OCI-LY7 (cell line): ENCODE measurements at regions not wholly inside any gene's neighbourhood (a gene's known extent, or its start where the extent isn't known, plus 50 kb on each side); places are given as distances from the start of the nearest gene placed in this dataset.

Experiments used
- BruUV-seq: library from RNA; stranded (reverse); fragments of 400-500 nt; replicated peaks from 2 replicates; lab custom pipeline; 2021; lab: Mats Ljungman, UMichigan
- CTCF ChIA-PET: fragments of 300-600 bp; sonication (Branson Sonifier 250); formaldehyde crosslinking; loops from one replicate; lab custom pipeline; 2022; ENCODE audit warnings: antibody characterized with exemption; ENCODE audit not compliant: unreplicated experiment; lab: Charles Lee
- POLR2A ChIA-PET: fragments of 300-600 bp; sonication (Branson Sonifier 250); formaldehyde crosslinking; loops from one replicate; lab custom pipeline; 2022; ENCODE audit warnings: antibody characterized with exemption; lab: Charles Lee
- DNase-seq: peaks from one replicate; pipeline ENCODE4 v3.0.0-alpha.2; 2015; ENCODE audit warnings: low spot score
- H2AFZ ChIP-seq: fragments of 200-600 bp; sonication (generic), shearing (Covaris generic); 2 replicates; pipeline ENCODE4 v1.6.1; 2014; ENCODE audit warnings: mild to moderate bottlenecking, antibody characterized with exemption, low read length, moderate library complexity
- H3K27ac ChIP-seq: fragments of 200-600 bp; sonication (generic); 2 replicates; pipeline ENCODE4 v1.5.1; 2014; ENCODE audit warnings: mixed run types, low read depth, mild to moderate bottlenecking, moderate library complexity, low read length, inconsistent platforms; ENCODE audit not compliant: poor library complexity, severe bottlenecking
- H3K36me3 ChIP-seq: fragments of 200-600 bp; sonication (generic); 2 replicates; pipeline ENCODE4 v1.6.1; 2014; ENCODE audit warnings: mild to moderate bottlenecking, antibody characterized with exemption, low read length, moderate library complexity, mixed read lengths; ENCODE audit not compliant: insufficient read depth
- H3K4me1 ChIP-seq: fragments of 200-600 bp; sonication (generic); 2 replicates; pipeline ENCODE4 v1.5.1; 2014; ENCODE audit warnings: mild to moderate bottlenecking, low read length; ENCODE audit not compliant: insufficient read depth, poor library complexity, severe bottlenecking
- H3K4me2 ChIP-seq: fragments of 200-600 bp; sonication (generic); 2 replicates; pipeline ENCODE4 v1.6.1; 2014; ENCODE audit warnings: mild to moderate bottlenecking, low read length
- H3K4me3 ChIP-seq: fragments of 200-600 bp; sonication (generic); 2 replicates; pipeline ENCODE4 v1.5.1; 2014; ENCODE audit warnings: mild to moderate bottlenecking, low read depth, low read length; ENCODE audit not compliant: poor library complexity, severe bottlenecking
- H3K79me2 ChIP-seq: fragments of 200-600 bp; sonication (generic); 2 replicates; pipeline ENCODE4 v1.6.1; 2016; ENCODE audit warnings: low read depth, mild to moderate bottlenecking, low read length, moderate library complexity, mixed read lengths; ENCODE audit not compliant: insufficient read depth
- H3K9me2 ChIP-seq: fragments of 200-600 bp; sonication (generic); 2 replicates; pipeline ENCODE4 v1.6.1; 2016; ENCODE audit warnings: mild to moderate bottlenecking, low read length, mixed read lengths; ENCODE audit not compliant: insufficient read depth
- H3K9me3 ChIP-seq: fragments of 200-600 bp; sonication (generic); 2 replicates; pipeline ENCODE4 v1.6.1; 2014; ENCODE audit warnings: mild to moderate bottlenecking, mixed run types, low read length, mixed read lengths
- H4K20me1 ChIP-seq: fragments of 200-600 bp; sonication (generic); 2 replicates; pipeline ENCODE4 v1.6.1; 2014; ENCODE audit warnings: mild to moderate bottlenecking, antibody characterized with exemption, low read length, moderate library complexity, mixed read lengths; ENCODE audit not compliant: insufficient read depth
- EZH2phosphoT487 ChIP-seq: fragments of 200-600 bp; sonication (generic); IDR thresholded peaks from 2 replicates; pipeline ENCODE4 v1.6.1; 2018; ENCODE audit warnings: low read depth, borderline replicate concordance, mild to moderate bottlenecking, mixed run types, antibody characterized with exemption, low read length, moderate library complexity, mixed read lengths
- intact Hi-C: fragments of 100-400 bp; cut with micrococcal nuclease; formaldehyde crosslinking; loops from one replicate; pipeline ENCODE4 v1.10.0; 2022; ENCODE audit not compliant: unreplicated experiment
- TF ChIP-seq, protein P1 (sequence below): fragments of 200-600 bp; sonication (generic); conservative IDR thresholded peaks from 2 replicates; pipeline ENCODE4 v1.5.1; 2014; ENCODE audit warnings: mild to moderate bottlenecking, antibody characterized with exemption, low read length, moderate library complexity, mixed read lengths

GRCh38 chr7:33804140-33804660 lies 101.1 kb upstream of the BMPER start:
- Histone ChIP-seq H3K4me3 (no peak overlapping the region), H3K4me1 (no peaks in the 10 kb centered on the region), H3K36me3 (no peaks in the 10 kb centered on the region), H3K4me2 (no peak overlapping the region), H2AFZ (no peak overlapping the region), H3K9me2 (no peaks in the 10 kb centered on the region), H3K79me2 (no peaks in the 10 kb centered on the region), H4K20me1 (no peaks in the 10 kb centered on the region), H3K9me3 (no peaks in the 10 kb centered on the region), H3K27ac (no peak overlapping the region)
- ChIA-PET POLR2A (no interaction called here), CTCF (no interaction called here)
- intact Hi-C loops, result no loop called here
- no peak for DNase-seq
- TF ChIP-seq, protein P1, sequence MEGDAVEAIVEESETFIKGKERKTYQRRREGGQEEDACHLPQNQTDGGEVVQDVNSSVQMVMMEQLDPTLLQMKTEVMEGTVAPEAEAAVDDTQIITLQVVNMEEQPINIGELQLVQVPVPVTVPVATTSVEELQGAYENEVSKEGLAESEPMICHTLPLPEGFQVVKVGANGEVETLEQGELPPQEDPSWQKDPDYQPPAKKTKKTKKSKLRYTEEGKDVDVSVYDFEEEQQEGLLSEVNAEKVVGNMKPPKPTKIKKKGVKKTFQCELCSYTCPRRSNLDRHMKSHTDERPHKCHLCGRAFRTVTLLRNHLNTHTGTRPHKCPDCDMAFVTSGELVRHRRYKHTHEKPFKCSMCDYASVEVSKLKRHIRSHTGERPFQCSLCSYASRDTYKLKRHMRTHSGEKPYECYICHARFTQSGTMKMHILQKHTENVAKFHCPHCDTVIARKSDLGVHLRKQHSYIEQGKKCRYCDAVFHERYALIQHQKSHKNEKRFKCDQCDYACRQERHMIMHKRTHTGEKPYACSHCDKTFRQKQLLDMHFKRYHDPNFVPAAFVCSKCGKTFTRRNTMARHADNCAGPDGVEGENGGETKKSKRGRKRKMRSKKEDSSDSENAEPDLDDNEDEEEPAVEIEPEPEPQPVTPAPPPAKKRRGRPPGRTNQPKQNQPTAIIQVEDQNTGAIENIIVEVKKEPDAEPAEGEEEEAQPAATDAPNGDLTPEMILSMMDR, result no peak
- no peak for TF ChIP-seq EZH2phosphoT487
- no TSS peak for BruUV-seq

- no peaks in the 10 kb centered on the region for H3K36me3 ChIP-seq
- H3K79me2 ChIP-seq, result no peaks in the 10 kb centered on the region
- no peak overlapping the region for H3K4me3 ChIP-seq
- no peaks in the 10 kb centered on the region for H3K9me2 ChIP-seq
- intact Hi-C loops, result no loop called here
- H4K20me1 ChIP-seq, result no peaks in the 10 kb centered on the region
- no peak for TF ChIP-seq EZH2phosphoT487
- TF ChIP-seq, protein P1, result no peak
- H3K9me3 ChIP-seq, result no peaks in the 10 kb centered on the region
- no peak overlapping the region for H2AFZ ChIP-seq
- POLR2A ChIA-PET, result no interaction called here
- no peak overlapping the region for H3K4me2 ChIP-seq
- no peak for DNase-seq
- no peaks in the 10 kb centered on the region for H3K4me1 ChIP-seq
- no peak overlapping the region for H3K27ac ChIP-seq
- CTCF ChIA-PET, result no interaction called here
- no TSS peak for BruUV-seq
Measured at GRCh38 chr7:33805630-33806233, 99.6 kb upstream of the BMPER start.

DNA sequence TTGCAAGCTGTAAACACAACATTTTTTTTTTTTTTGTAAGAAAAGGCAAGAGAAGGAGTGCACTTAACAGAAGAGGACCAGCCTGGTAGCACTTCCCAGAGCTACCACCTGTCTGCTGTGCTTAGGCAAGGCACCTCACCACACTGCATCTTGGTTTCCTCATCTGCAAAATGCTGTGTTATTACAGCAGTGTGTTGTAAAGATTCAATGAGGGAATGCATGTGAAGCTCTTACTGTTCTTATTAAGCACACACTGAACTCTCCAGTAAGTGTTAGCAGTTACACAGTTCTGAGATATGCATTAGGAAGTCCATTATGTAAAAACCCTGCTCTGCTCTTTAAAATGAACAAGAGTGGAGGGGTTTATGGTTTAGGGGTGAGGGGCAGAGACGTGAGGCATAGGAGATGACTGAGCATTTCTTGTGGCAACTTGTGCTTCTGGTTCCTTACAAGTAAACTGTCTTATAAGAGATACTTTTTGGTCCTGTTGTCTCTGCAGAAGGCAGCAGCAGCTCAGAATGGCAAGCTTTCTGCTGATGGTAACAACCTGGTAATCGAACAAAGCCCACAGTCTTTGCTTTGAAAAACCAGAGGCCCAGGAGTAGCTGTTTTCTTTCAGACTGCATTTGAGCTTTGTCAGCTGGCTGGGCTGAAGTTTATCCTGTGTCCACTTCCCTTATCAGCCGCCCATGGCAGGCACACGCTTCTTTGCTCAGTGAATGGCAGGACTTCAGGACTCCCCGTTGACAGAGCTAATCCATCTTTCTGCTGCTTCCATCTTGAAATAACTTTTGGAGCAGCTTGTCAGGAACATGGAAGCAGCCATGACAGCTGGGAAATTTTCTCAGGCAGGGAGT lies 98.8 kb upstream of the BMPER start:
- H2AFZ ChIP-seq, result no peak overlapping the region
- CTCF ChIA-PET, result no interaction called here
- no TSS peak for BruUV-seq

More for the DNA sequence above, 98.8 kb upstream of the BMPER start:
- H3K9me3 ChIP-seq, result no peaks in the 10 kb centered on the region
- intact Hi-C loops, result no loop called here
- H3K36me3 ChIP-seq, result no peaks in the 10 kb centered on the region
- POLR2A ChIA-PET, result no interaction called here
- H3K4me3 ChIP-seq, result no peak overlapping the region
- no peak for TF ChIP-seq EZH2phosphoT487
- H3K9me2 ChIP-seq, result no peaks in the 10 kb centered on the region
- no peaks in the 10 kb centered on the region for H4K20me1 ChIP-seq
- no peak overlapping the region for H3K4me2 ChIP-seq
- no peaks in the 10 kb centered on the region for H3K79me2 ChIP-seq
- H3K27ac ChIP-seq, result no peak overlapping the region
- no peak for DNase-seq
- H3K4me1 ChIP-seq, result no peaks in the 10 kb centered on the region
